ENCODE measurements at regions not wholly inside any gene's neighbourhood (a gene's known extent, or its start where the extent isn't known, plus 50 kb on each side); places are given as distances from the start of the nearest gene placed in this dataset.

GRCh38 chr3:110969229-110970211 is 102.1 kb upstream of the NECTIN3 start:
- H3K4me3 Mint-ChIP-seq: peak overlapping the region; percentile 96
- H3K36me3 Mint-ChIP-seq (ENCODE audit: low read depth): peaks cover 44% of the 10 kb centered on the region
- H3K9me3 Mint-ChIP-seq: peaks cover 33% of the 10 kb centered on the region
- H3K27me3 Mint-ChIP-seq (ENCODE audit: low read depth, poor library complexity): no peaks in the 10 kb centered on the region
- DNase-seq: peak; percentile 14
- H3K4me1 Mint-ChIP-seq: peaks cover 20% of the 10 kb centered on the region
- peak overlapping the region; percentile 99 for H3K27ac Mint-ChIP-seq
- TF ChIP-seq, protein P1, sequence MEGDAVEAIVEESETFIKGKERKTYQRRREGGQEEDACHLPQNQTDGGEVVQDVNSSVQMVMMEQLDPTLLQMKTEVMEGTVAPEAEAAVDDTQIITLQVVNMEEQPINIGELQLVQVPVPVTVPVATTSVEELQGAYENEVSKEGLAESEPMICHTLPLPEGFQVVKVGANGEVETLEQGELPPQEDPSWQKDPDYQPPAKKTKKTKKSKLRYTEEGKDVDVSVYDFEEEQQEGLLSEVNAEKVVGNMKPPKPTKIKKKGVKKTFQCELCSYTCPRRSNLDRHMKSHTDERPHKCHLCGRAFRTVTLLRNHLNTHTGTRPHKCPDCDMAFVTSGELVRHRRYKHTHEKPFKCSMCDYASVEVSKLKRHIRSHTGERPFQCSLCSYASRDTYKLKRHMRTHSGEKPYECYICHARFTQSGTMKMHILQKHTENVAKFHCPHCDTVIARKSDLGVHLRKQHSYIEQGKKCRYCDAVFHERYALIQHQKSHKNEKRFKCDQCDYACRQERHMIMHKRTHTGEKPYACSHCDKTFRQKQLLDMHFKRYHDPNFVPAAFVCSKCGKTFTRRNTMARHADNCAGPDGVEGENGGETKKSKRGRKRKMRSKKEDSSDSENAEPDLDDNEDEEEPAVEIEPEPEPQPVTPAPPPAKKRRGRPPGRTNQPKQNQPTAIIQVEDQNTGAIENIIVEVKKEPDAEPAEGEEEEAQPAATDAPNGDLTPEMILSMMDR (IDR thresholded peaks at IDR 0.05): no peak

DNA sequence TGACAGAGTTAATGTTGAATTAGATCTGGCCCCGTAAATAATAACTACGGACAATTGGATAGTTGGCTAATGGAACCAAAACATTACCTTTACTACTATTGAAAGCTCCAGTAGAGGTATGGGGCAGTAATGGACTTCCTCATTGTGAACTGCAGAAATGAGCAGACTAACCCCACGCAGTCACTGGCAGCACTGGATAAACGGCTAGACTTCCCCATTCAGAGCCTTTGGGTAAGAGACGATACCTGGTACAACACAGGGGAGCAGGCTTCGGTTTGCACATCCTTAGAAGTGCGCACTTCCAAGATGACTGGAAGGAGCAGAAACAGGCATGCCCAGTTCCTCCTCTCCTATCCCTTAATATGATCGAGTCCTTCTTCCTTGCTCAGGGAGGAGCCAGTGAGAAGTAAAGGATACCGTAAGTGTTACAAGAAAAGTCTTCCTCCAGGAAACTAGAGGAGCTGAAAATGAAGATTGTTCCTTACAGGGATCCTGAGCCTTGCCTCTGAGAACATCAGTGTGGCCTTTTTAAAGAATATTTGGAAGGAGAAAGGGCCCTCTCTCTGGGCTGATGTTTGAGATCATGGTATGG is 100.5 kb upstream of the NECTIN3 start:
- H3K27me3 Mint-ChIP-seq (ENCODE audit: low read depth, poor library complexity): no peaks in the 10 kb centered on the region
- H3K4me1 Mint-ChIP-seq: peaks cover 17% of the 10 kb centered on the region
- peak overlapping the region; percentile 96 for H3K4me3 Mint-ChIP-seq
- peaks cover 28% of the 10 kb centered on the region for H3K36me3 Mint-ChIP-seq (ENCODE audit: low read depth)
- H3K27ac Mint-ChIP-seq: peak overlapping the region; percentile 82
- DNase-seq: no peak
- TF ChIP-seq, protein P1 (IDR thresholded peaks at IDR 0.05): no peak
- peaks cover 17% of the 10 kb centered on the region for H3K9me3 Mint-ChIP-seq

- TF ChIP-seq, protein P1 (IDR thresholded peaks at IDR 0.05): no peak
- Mint-ChIP-seq H3K9me3 (peaks cover 17% of the 10 kb centered on the region), H3K27ac (no peak overlapping the region), H3K27me3 (ENCODE audit: low read depth, poor library complexity) (no peaks in the 10 kb centered on the region), H3K4me1 (peaks cover 16% of the 10 kb centered on the region), H3K4me3 (no peak overlapping the region), H3K36me3 (ENCODE audit: low read depth) (peaks cover 9% of the 10 kb centered on the region)
- no peak for DNase-seq
Measured at GRCh38 chr3:110973263-110973895, 98.2 kb upstream of the NECTIN3 start.

- H3K4me1 Mint-ChIP-seq: peaks cover 8% of the 10 kb centered on the region
- H3K27me3 Mint-ChIP-seq (ENCODE audit: low read depth, poor library complexity): no peaks in the 10 kb centered on the region
- H3K27ac Mint-ChIP-seq: no peak overlapping the region
- no peak for DNase-seq
- no peak overlapping the region for H3K4me3 Mint-ChIP-seq
- H3K36me3 Mint-ChIP-seq (ENCODE audit: low read depth): no peaks in the 10 kb centered on the region
- peaks cover 5% of the 10 kb centered on the region for H3K9me3 Mint-ChIP-seq
- TF ChIP-seq, protein P1 (IDR thresholded peaks at IDR 0.05): no peak
Measured at GRCh38 chr3:110974902-110975301, 96.7 kb upstream of the NECTIN3 start.

GRCh38 chr3:110984456-110985250 is 87.0 kb upstream of the NECTIN3 start:
- Mint-ChIP-seq H3K4me1 (no peaks in the 10 kb centered on the region), H3K27ac (no peak overlapping the region), H3K4me3 (no peak overlapping the region), H3K9me3 (peaks cover 30% of the 10 kb centered on the region), H3K27me3 (ENCODE audit: low read depth, poor library complexity) (no peaks in the 10 kb centered on the region), H3K36me3 (ENCODE audit: low read depth) (no peaks in the 10 kb centered on the region)
- DNase-seq: no peak
- TF ChIP-seq, protein P1 (IDR thresholded peaks at IDR 0.05): no peak
